ENCODE measurements at regions not wholly inside any gene's neighbourhood (a gene's known extent, or its start where the extent isn't known, plus 50 kb on each side); places are given as distances from the start of the nearest gene placed in this dataset.

- H3K9me3 Mint-ChIP-seq: peaks cover 0 to 7% (median 0%) of the 10 kb centered on the region in 7 donors
- H3K27ac Mint-ChIP-seq: no peak overlapping the region
- H3K36me3 Mint-ChIP-seq: no peaks in the 10 kb centered on the region
- no peak overlapping the region for H3K4me3 Mint-ChIP-seq
- ATAC-seq (ENCODE audit: low read depth in 2 of 2) (no peak), DNase-seq (no peak)
- H3K4me1 Mint-ChIP-seq: no peaks in the 10 kb centered on the region
- peaks cover 0 to 3% (median 0%) of the 10 kb centered on the region in 3 donors for H3K27me3 Mint-ChIP-seq
These were observed 665.4 kb downstream of the XIRP2 start for GRCh38 chr2:167553635-167554034.

- Mint-ChIP-seq H3K9me3 (peaks cover 0 to 5% (median 0%) of the 10 kb centered on the region in 7 donors), H3K27me3 (peaks cover 0 to 3% (median 0%) of the 10 kb centered on the region in 3 donors), H3K4me3 (no peak overlapping the region), H3K27ac (no peak overlapping the region), H3K4me1 (no peaks in the 10 kb centered on the region), H3K36me3 (no peaks in the 10 kb centered on the region)
- ATAC-seq (ENCODE audit: low read depth in 2 of 2) (no peak), DNase-seq (no peak)
These were observed 663.1 kb downstream of the XIRP2 start for GRCh38 chr2:167551416-167551815.

- H3K27ac Mint-ChIP-seq: no peak overlapping the region
- DNase-seq (no peak), ATAC-seq (ENCODE audit: low read depth in 2 of 2) (no peak)
- H3K9me3 Mint-ChIP-seq: peaks cover 0 to 5% (median 0%) of the 10 kb centered on the region in 7 donors
- H3K36me3 Mint-ChIP-seq: no peaks in the 10 kb centered on the region
- H3K27me3 Mint-ChIP-seq: peaks cover 0 to 3% (median 0%) of the 10 kb centered on the region in 3 donors
- no peak overlapping the region for H3K4me3 Mint-ChIP-seq
- H3K4me1 Mint-ChIP-seq: no peaks in the 10 kb centered on the region
These were observed 662.2 kb downstream of the XIRP2 start for GRCh38 chr2:167550448-167550847.

GRCh38 chr2:167548396-167548795 is 660.1 kb downstream of the XIRP2 start:
- Mint-ChIP-seq H3K4me1 (no peaks in the 10 kb centered on the region), H3K27ac (no peak overlapping the region), H3K27me3 (peaks cover 0 to 3% (median 0%) of the 10 kb centered on the region in 3 donors), H3K36me3 (no peaks in the 10 kb centered on the region), H3K4me3 (no peak overlapping the region), H3K9me3 (peaks cover 0 to 5% (median 0%) of the 10 kb centered on the region in 7 donors)
- DNase-seq (no peak), ATAC-seq (ENCODE audit: low read depth in 2 of 2) (no peak)

- H3K27me3 Mint-ChIP-seq: no peaks in the 10 kb centered on the region
- H3K4me1 Mint-ChIP-seq: no peaks in the 10 kb centered on the region
- ATAC-seq (ENCODE audit: low read depth in 2 of 2) (no peak), DNase-seq (no peak)
- peak overlapping the region in 1 of 6 donors; percentile 44 for H3K27ac Mint-ChIP-seq
- H3K36me3 Mint-ChIP-seq: no peaks in the 10 kb centered on the region
- peaks cover 0 to 5% (median 0%) of the 10 kb centered on the region in 7 donors for H3K9me3 Mint-ChIP-seq
- no peak overlapping the region for H3K4me3 Mint-ChIP-seq
These were observed 656.3 kb downstream of the XIRP2 start for GRCh38 chr2:167544602-167545001.

- no peaks in the 10 kb centered on the region for H3K36me3 Mint-ChIP-seq
- H3K27ac Mint-ChIP-seq: no peak overlapping the region
- H3K9me3 Mint-ChIP-seq: peaks cover 0 to 5% (median 0%) of the 10 kb centered on the region in 7 donors
- DNase-seq: no peak
- no peak overlapping the region for H3K4me3 Mint-ChIP-seq
- no peaks in the 10 kb centered on the region for H3K27me3 Mint-ChIP-seq
- H3K4me1 Mint-ChIP-seq: no peaks in the 10 kb centered on the region
- ATAC-seq (ENCODE audit: low read depth in 2 of 2): no peak
These were observed 655.4 kb downstream of the XIRP2 start for GRCh38 chr2:167543721-167544120.

GRCh38 chr2:167537743-167538142 is 649.5 kb downstream of the XIRP2 start:
- DNase-seq: no peak
- Mint-ChIP-seq H3K27me3 (no peaks in the 10 kb centered on the region), H3K36me3 (no peaks in the 10 kb centered on the region), H3K4me1 (no peaks in the 10 kb centered on the region), H3K4me3 (peak overlapping the region in 1 of 8 donors; percentile 66), H3K9me3 (peaks cover 0 to 5% (median 2%) of the 10 kb centered on the region in 7 donors), H3K27ac (no peak overlapping the region)
- no peak for ATAC-seq (ENCODE audit: low read depth in 2 of 2)

GRCh38 chr2:167534443-167534842 is 646.2 kb downstream of the XIRP2 start:
- no peaks in the 10 kb centered on the region for H3K36me3 Mint-ChIP-seq
- no peaks in the 10 kb centered on the region for H3K27me3 Mint-ChIP-seq
- DNase-seq (no peak), ATAC-seq (ENCODE audit: low read depth in 2 of 2) (no peak)
- no peaks in the 10 kb centered on the region for H3K4me1 Mint-ChIP-seq
- no peak overlapping the region for H3K27ac Mint-ChIP-seq
- H3K4me3 Mint-ChIP-seq: no peak overlapping the region
- H3K9me3 Mint-ChIP-seq: peaks cover 0 to 5% (median 2%) of the 10 kb centered on the region in 7 donors

GRCh38 chr2:167524786-167525185 is 636.5 kb downstream of the XIRP2 start:
- Mint-ChIP-seq H3K9me3 (peaks cover 0 to 8% (median 0%) of the 10 kb centered on the region in 7 donors), H3K27ac (no peak overlapping the region), H3K4me3 (no peak overlapping the region), H3K27me3 (peaks cover 0 to 4% (median 0%) of the 10 kb centered on the region in 3 donors), H3K4me1 (no peaks in the 10 kb centered on the region), H3K36me3 (no peaks in the 10 kb centered on the region)
- DNase-seq (no peak), ATAC-seq (ENCODE audit: low read depth in 2 of 2) (no peak)

- no peaks in the 10 kb centered on the region for H3K27me3 Mint-ChIP-seq
- H3K4me3 Mint-ChIP-seq: no peak overlapping the region
- no peaks in the 10 kb centered on the region for H3K4me1 Mint-ChIP-seq
- ATAC-seq (ENCODE audit: low read depth in 2 of 2) (no peak), DNase-seq (no peak)
- H3K9me3 Mint-ChIP-seq: no peaks in the 10 kb centered on the region
- no peaks in the 10 kb centered on the region for H3K36me3 Mint-ChIP-seq
- H3K27ac Mint-ChIP-seq: no peak overlapping the region
These were observed 621.9 kb downstream of the XIRP2 start for GRCh38 chr2:167510071-167510759.

- no peak overlapping the region for H3K27ac Mint-ChIP-seq
- H3K4me1 Mint-ChIP-seq: no peaks in the 10 kb centered on the region
- no peak overlapping the region for H3K4me3 Mint-ChIP-seq
- no peaks in the 10 kb centered on the region for H3K9me3 Mint-ChIP-seq
- H3K36me3 Mint-ChIP-seq: no peaks in the 10 kb centered on the region
- DNase-seq (no peak), ATAC-seq (ENCODE audit: low read depth in 2 of 2) (no peak)
- no peaks in the 10 kb centered on the region for H3K27me3 Mint-ChIP-seq
These were observed 621.3 kb downstream of the XIRP2 start for GRCh38 chr2:167509586-167509985.

GRCh38 chr2:167508709-167509108 is 620.4 kb downstream of the XIRP2 start:
- H3K4me3 Mint-ChIP-seq: no peak overlapping the region
- no peaks in the 10 kb centered on the region for H3K27me3 Mint-ChIP-seq
- H3K4me1 Mint-ChIP-seq: no peaks in the 10 kb centered on the region
- ATAC-seq (ENCODE audit: low read depth in 2 of 2): no peak
- H3K36me3 Mint-ChIP-seq: no peaks in the 10 kb centered on the region
- no peak for DNase-seq
- H3K9me3 Mint-ChIP-seq: peaks cover 0 to under 1% (median 0%) of the 10 kb centered on the region in 7 donors
- H3K27ac Mint-ChIP-seq: no peak overlapping the region

GRCh38 chr2:167506395-167506794 is 618.1 kb downstream of the XIRP2 start:
- Mint-ChIP-seq H3K4me1 (no peaks in the 10 kb centered on the region), H3K4me3 (no peak overlapping the region), H3K9me3 (peaks cover 0 to 4% (median 0%) of the 10 kb centered on the region in 7 donors), H3K36me3 (no peaks in the 10 kb centered on the region), H3K27ac (no peak overlapping the region), H3K27me3 (no peaks in the 10 kb centered on the region)
- DNase-seq: no peak
- no peak for ATAC-seq (ENCODE audit: low read depth in 2 of 2)

- Mint-ChIP-seq H3K4me3 (no peak overlapping the region), H3K27ac (no peak overlapping the region), H3K36me3 (no peaks in the 10 kb centered on the region), H3K9me3 (peaks cover 0 to 4% (median 0%) of the 10 kb centered on the region in 7 donors), H3K4me1 (no peaks in the 10 kb centered on the region), H3K27me3 (no peaks in the 10 kb centered on the region)
- ATAC-seq (ENCODE audit: low read depth in 2 of 2) (no peak), DNase-seq (no peak)
These were observed 616.4 kb downstream of the XIRP2 start for GRCh38 chr2:167504695-167505094.

Measured in naive B cell (primary cell).